ENCODE measurements at regions not wholly inside any gene's neighbourhood (a gene's known extent, or its start where the extent isn't known, plus 50 kb on each side); places are given as distances from the start of the nearest gene placed in this dataset.

DNA sequence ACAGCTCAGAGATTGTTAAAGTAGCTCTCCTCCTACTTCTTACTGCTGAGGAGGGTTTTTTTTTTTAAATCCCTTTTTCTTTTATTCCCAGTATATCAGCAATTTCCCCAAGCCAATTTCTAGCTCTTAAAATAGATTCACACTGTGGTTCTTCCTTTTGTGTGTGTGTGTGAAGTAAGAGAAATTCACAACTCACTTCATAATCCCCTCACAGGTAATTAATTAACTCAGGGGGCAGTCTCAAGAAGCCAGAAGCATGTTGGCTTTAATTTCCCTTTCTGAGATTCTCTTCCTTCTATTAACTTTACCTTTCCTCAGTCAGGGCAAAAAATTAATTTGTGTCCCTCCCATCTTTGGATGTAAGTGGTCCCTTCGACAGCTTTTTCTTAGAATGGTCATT lies 71.0 kb upstream of the HMHB1 start:
- Mint-ChIP-seq H3K27ac (no peak overlapping the region), H3K27me3 (ENCODE audit: low read depth) (no peaks in the 10 kb centered on the region), H3K9me3 (no peaks in the 10 kb centered on the region), H3K4me1 (peaks cover 11 to 12% of the 10 kb centered on the region in 2 experiments), H3K36me3 (ENCODE audit: insufficient read depth in 1 of 3, low read depth in 3 of 3) (no peaks in the 10 kb centered on the region), H3K4me3 (no peak overlapping the region)
- TF ChIP-seq, protein P1, sequence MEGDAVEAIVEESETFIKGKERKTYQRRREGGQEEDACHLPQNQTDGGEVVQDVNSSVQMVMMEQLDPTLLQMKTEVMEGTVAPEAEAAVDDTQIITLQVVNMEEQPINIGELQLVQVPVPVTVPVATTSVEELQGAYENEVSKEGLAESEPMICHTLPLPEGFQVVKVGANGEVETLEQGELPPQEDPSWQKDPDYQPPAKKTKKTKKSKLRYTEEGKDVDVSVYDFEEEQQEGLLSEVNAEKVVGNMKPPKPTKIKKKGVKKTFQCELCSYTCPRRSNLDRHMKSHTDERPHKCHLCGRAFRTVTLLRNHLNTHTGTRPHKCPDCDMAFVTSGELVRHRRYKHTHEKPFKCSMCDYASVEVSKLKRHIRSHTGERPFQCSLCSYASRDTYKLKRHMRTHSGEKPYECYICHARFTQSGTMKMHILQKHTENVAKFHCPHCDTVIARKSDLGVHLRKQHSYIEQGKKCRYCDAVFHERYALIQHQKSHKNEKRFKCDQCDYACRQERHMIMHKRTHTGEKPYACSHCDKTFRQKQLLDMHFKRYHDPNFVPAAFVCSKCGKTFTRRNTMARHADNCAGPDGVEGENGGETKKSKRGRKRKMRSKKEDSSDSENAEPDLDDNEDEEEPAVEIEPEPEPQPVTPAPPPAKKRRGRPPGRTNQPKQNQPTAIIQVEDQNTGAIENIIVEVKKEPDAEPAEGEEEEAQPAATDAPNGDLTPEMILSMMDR (conservative IDR thresholded peaks at IDR 0.05) = no peak
- DNase-seq = no peak
- Histone ChIP-seq H2BK15ac (ENCODE audit: low read depth, low read length) (no peak overlapping the region), H4K20me1 (ENCODE audit: control insufficient read depth, insufficient read depth, insufficient read length) (no peaks in the 10 kb centered on the region), H3K27me3 (ENCODE audit: insufficient read depth, low read length) (no peaks in the 10 kb centered on the region), H3K79me2 (ENCODE audit: insufficient read depth, low read length) (no peaks in the 10 kb centered on the region), H3K18ac (ENCODE audit: insufficient read length, low read depth, low read length) (no peak overlapping the region), H2AFZ (ENCODE audit: low read length) (no peak overlapping the region), H3K79me1 (ENCODE audit: insufficient read depth, low read depth, low read length, poor library complexity, severe bottlenecking) (no peaks in the 10 kb centered on the region), H4K8ac (replicated peaks; ENCODE audit: insufficient read length, low read depth, low read length) (no peak overlapping the region), H3K4me2 (ENCODE audit: insufficient read depth, insufficient read length, low read length) (no peak overlapping the region), H3T11ph (ENCODE audit: low read length) (no peak overlapping the region), H3K56ac (ENCODE audit: insufficient read length, low read depth, low read length) (no peak overlapping the region), H3K9ac (ENCODE audit: extremely low read depth, insufficient read length, low read length) (no peak overlapping the region), H3K4me1 (ENCODE audit: insufficient read depth, low read length) (peaks cover 3% of the 10 kb centered on the region), H2AK5ac (ENCODE audit: insufficient read length, low read length) (no peak overlapping the region), H2BK20ac (ENCODE audit: low read depth, low read length, poor library complexity, severe bottlenecking) (no peak overlapping the region), H2BK120ac (ENCODE audit: low read depth, low read length, poor library complexity, severe bottlenecking) (no peak overlapping the region), H2BK12ac (ENCODE audit: insufficient read length, low read depth, low read length) (no peak overlapping the region), H3K14ac (ENCODE audit: insufficient read depth, low read length) (no peak overlapping the region), H4K91ac (ENCODE audit: insufficient read length, low read depth, low read length) (no peak overlapping the region), H3K23ac (ENCODE audit: insufficient read length, low read depth, low read length) (no peak overlapping the region), H3K4ac (ENCODE audit: low read depth, low read length) (no peak overlapping the region), H4K5ac (ENCODE audit: insufficient read length, low read depth, low read length) (no peak overlapping the region), H3K9me3 (ENCODE audit: control insufficient read depth, low read depth, low read length) (no peaks in the 10 kb centered on the region), H3K23me2 (ENCODE audit: insufficient read length, low read depth, low read length, poor library complexity, severe bottlenecking) (no peaks in the 10 kb centered on the region), H3K27ac (ENCODE audit: insufficient read length, low read depth, low read length) (no peak overlapping the region), H2BK5ac (ENCODE audit: insufficient read length, low read length) (no peak overlapping the region)
- no CpG with 5 or more reads among the region's 1 CpG for WGBS (ENCODE audit: extremely low coverage, insufficient read length, low lambda C conversion rate)

All from H9 (cell line).